HFFc6 (cell line): ENCODE measurements at regions not wholly inside any gene's neighbourhood (a gene's known extent, or its start where the extent isn't known, plus 50 kb on each side); places are given as distances from the start of the nearest gene placed in this dataset.
"Not testable (repeated sequence)": the region's sequence is repeated elsewhere in the genome, so short reads cannot be mapped to it uniquely, and the experiment has no call there.

ENCODE experiments used
- DNase-seq: peaks from one replicate; pipeline ENCODE4 v3.0.0-alpha.2; 2018
- H3K27ac Mint-ChIP-seq: 2 replicates; pipeline ENCODE4 v1.8.0; 2020; ENCODE audit warnings: mild to moderate bottlenecking, mixed read lengths
- H3K27me3 Mint-ChIP-seq: 2 replicates; pipeline ENCODE4 v1.8.0; 2021; ENCODE audit warnings: mild to moderate bottlenecking, moderate library complexity, mixed read lengths; ENCODE audit not compliant: insufficient read depth
- H3K36me3 Mint-ChIP-seq: 2 replicates; pipeline ENCODE4 v1.8.0; 2021; ENCODE audit warnings: low read depth, mixed read lengths
- H3K4me1 Mint-ChIP-seq: 2 replicates; pipeline ENCODE4 v1.8.0; 2020; ENCODE audit warnings: low read depth, mixed read lengths
- H3K4me3 Mint-ChIP-seq: 2 replicates; pipeline ENCODE4 v1.8.0; 2020; ENCODE audit warnings: mild to moderate bottlenecking, moderate library complexity, mixed read lengths
- H3K9me3 Mint-ChIP-seq: 2 replicates; pipeline ENCODE4 v1.8.0; 2020; ENCODE audit warnings: mild to moderate bottlenecking, mixed read lengths
- TF ChIP-seq, protein P1 (sequence below): fragments of 200-600 bp; sonication (generic); IDR thresholded peaks from 2 replicates; pipeline ENCODE4 v1.5.0; 2021; ENCODE audit warnings: antibody characterized with exemption, mild to moderate bottlenecking

DNA sequence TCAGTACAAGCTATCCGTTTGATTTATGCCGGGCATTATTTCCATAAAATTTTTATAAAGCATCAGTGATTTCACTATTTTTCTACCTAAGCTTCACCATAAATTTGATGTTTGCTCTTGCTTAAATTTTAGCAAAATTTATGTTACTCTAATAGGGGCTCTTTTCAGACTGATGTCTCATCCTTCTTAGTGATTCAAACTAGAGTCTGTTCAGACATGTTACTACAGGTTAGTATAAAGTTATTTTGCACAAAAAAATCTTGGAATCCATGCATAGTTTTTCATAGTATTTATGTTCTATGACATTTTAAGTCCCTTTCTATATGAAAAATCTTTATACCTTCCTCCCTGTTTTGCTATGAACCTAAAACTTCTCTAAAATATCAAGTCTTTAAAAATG, 1151.9 kb downstream of the SLITRK5 start:
- TF ChIP-seq, protein P1, sequence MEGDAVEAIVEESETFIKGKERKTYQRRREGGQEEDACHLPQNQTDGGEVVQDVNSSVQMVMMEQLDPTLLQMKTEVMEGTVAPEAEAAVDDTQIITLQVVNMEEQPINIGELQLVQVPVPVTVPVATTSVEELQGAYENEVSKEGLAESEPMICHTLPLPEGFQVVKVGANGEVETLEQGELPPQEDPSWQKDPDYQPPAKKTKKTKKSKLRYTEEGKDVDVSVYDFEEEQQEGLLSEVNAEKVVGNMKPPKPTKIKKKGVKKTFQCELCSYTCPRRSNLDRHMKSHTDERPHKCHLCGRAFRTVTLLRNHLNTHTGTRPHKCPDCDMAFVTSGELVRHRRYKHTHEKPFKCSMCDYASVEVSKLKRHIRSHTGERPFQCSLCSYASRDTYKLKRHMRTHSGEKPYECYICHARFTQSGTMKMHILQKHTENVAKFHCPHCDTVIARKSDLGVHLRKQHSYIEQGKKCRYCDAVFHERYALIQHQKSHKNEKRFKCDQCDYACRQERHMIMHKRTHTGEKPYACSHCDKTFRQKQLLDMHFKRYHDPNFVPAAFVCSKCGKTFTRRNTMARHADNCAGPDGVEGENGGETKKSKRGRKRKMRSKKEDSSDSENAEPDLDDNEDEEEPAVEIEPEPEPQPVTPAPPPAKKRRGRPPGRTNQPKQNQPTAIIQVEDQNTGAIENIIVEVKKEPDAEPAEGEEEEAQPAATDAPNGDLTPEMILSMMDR, result no peak
- H3K27me3 Mint-ChIP-seq, result no peaks in the 10 kb centered on the region; the same call in 1 of the 2 replicates
- peaks cover 41% of the 10 kb centered on the region for H3K9me3 Mint-ChIP-seq
- DNase-seq, result no peak
- no peak overlapping the region for H3K27ac Mint-ChIP-seq
- H3K4me1 Mint-ChIP-seq, result no peaks in the 10 kb centered on the region
- H3K36me3 Mint-ChIP-seq, result no peaks in the 10 kb centered on the region
- no peak overlapping the region for H3K4me3 Mint-ChIP-seq

DNA sequence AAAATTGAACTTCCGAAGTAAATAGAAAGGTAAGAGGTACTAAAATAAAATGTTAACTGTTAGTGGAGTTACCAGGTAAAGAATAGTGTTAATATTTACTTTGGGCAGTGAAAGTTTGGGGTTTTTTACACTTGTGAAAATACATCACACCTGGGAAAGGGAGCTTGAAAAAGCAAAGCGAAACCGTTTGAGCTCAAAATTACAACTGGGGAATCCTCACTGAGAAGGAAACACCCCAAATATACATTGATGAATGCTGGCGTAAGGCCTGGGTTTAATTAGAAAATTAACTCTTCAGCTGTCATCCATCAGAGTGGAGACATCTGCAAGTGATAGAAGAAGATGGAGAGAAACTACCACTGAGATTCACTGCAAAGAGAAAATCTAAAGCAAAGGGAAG, 1153.0 kb downstream of the SLITRK5 start:
- Mint-ChIP-seq H3K4me1 (no peaks in the 10 kb centered on the region), H3K4me3 (no peak overlapping the region), H3K9me3 (peaks cover 52% of the 10 kb centered on the region), H3K27me3 (no peaks in the 10 kb centered on the region; the same call in 1 of the 2 replicates), H3K27ac (no peak overlapping the region), H3K36me3 (no peaks in the 10 kb centered on the region)
- TF ChIP-seq, protein P1, result no peak
- no peak for DNase-seq

DNA sequence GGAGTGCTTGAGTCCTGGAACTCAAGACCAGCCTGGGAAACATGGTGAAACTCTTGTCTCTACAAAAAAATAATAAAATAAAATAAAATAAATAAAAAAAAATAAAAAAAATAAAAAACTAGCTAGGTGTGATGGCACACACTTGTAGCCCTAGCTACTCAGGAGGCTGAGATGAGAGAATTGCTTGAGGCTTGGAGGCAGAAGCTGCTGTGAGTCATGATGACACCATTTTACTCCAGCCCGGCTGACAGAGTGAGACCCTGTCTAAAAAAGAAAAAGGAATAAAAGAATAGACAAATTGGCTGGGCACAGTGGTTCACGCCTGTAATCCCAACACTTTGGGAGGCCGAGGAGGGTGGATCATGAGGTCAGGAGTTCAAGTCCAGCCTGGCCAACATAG, 1168.9 kb downstream of the SLITRK5 start:
- TF ChIP-seq, protein P1, result no peak
- Mint-ChIP-seq H3K27me3 (no peaks in the 10 kb centered on the region), H3K27ac (no peak overlapping the region), H3K4me1 (no peaks in the 10 kb centered on the region), H3K36me3 (no peaks in the 10 kb centered on the region), H3K4me3 (no peak overlapping the region), H3K9me3 (peaks cover 19% of the 10 kb centered on the region)
- DNase-seq, result no peak

DNA sequence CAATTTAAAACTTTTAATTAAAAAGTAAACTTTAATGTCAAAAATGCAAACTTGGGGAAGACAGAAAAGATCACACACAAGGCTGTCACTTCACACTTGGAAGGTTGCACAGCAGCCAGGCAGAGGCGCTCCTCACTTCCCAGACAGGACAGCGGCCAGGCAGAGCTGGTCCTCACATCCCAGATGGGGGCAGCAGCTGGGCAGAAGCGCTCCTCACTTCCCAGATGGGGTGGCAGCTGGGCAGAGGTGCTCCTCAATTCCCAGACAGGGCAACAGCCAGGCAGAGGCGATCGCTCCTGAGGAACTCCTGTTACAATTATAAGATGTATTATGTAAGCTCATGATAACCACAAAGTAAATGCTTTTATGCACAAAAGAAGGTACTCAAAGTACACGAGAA, 1181.1 kb downstream of the SLITRK5 start:
- H3K4me3 Mint-ChIP-seq, DNase-seq, H3K27ac Mint-ChIP-seq, H3K36me3 Mint-ChIP-seq, H3K27me3 Mint-ChIP-seq, H3K4me1 Mint-ChIP-seq: not testable (repeated sequence)
- H3K9me3 Mint-ChIP-seq, result peaks cover 46% of the 10 kb centered on the region

DNA sequence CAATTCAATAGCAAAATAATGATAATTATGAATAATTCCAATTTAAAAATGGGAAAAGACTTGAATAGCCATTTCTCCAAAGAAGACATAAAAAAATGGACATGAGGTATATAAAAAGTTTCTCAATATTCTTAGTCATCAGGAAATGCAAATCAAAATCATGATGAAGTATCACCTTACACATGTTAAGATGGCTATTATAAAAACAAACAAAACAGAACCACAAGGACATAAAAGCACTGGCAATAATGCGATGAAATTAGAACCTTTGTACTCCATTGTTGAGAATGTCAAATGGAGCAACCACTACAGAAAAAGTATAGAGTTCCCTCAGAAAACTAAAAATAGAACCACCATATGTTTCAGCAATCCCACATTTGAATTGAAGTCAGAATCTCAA, 1186.1 kb downstream of the SLITRK5 start:
- H3K27me3 Mint-ChIP-seq, result no peaks in the 10 kb centered on the region
- no peak for DNase-seq
- TF ChIP-seq, protein P1, result no peak
- no peaks in the 10 kb centered on the region for H3K36me3 Mint-ChIP-seq
- no peak overlapping the region for H3K27ac Mint-ChIP-seq
- peaks cover 42% of the 10 kb centered on the region for H3K9me3 Mint-ChIP-seq
- no peaks in the 10 kb centered on the region for H3K4me1 Mint-ChIP-seq
- H3K4me3 Mint-ChIP-seq, result no peak overlapping the region

DNA sequence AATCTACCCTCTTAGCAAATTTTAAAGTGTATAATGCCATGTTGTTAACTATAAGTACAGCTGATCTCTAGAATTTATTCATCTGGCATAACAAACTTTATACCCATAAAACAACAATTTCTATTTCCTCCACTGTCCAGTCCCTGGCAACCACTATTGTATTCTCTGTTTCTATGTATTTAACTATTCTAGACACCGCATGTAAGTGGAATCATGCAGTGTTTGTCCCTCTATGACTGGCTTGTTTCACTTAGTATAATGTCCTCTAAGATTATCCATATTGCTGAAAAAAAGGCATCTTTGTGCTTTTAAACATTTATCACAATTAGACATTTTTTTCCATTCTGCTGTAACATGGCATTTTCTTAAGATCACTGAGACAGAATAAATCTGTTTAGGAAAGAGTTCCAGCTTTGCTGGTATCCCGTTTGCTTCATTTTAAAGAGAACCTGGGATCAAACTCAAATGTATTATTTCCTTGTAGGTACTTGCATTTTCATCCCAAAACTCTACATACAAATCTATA, 1191.0 kb downstream of the SLITRK5 start:
- TF ChIP-seq, protein P1, result no peak
- no peak overlapping the region for H3K27ac Mint-ChIP-seq
- no peaks in the 10 kb centered on the region; the same call in 1 of the 2 replicates for H3K36me3 Mint-ChIP-seq
- H3K27me3 Mint-ChIP-seq, result no peaks in the 10 kb centered on the region
- H3K9me3 Mint-ChIP-seq, result peaks cover 37% of the 10 kb centered on the region
- H3K4me3 Mint-ChIP-seq, result no peak overlapping the region
- H3K4me1 Mint-ChIP-seq, result no peaks in the 10 kb centered on the region
- DNase-seq, result no peak
